Ishikawa (cell line): ENCODE measurements at regions not wholly inside any gene's neighbourhood (a gene's known extent, or its start where the extent isn't known, plus 50 kb on each side); places are given as distances from the start of the nearest gene placed in this dataset.

Experiments
- CREB1 ChIP-seq: IDR thresholded peaks from 2 replicates; pipeline ENCODE4 v1.6.1; 2012; ENCODE audit warnings: low read depth
- EGR1 ChIP-seq: IDR thresholded peaks from 2 replicates; pipeline ENCODE4 v1.6.1; 2012
- EP300 ChIP-seq: IDR thresholded peaks from 2 replicates; pipeline ENCODE4 v1.6.1; 2012; ENCODE audit warnings: borderline replicate concordance
- MAX ChIP-seq: IDR thresholded peaks from 2 replicates; pipeline ENCODE4 v1.6.1; 2012
- RAD21 ChIP-seq: IDR thresholded peaks from 2 replicates; pipeline ENCODE4 v1.6.1; 2012; ENCODE audit warnings: low read depth
- REST ChIP-seq: IDR thresholded peaks from 2 replicates; pipeline ENCODE4 v1.6.1; 2012; ENCODE audit warnings: low read depth, mild to moderate bottlenecking
- TAF1 ChIP-seq: IDR thresholded peaks from 2 replicates; pipeline ENCODE4 v1.6.1; 2012; ENCODE audit warnings: low read depth, mild to moderate bottlenecking
- TCF12 ChIP-seq: IDR thresholded peaks from 2 replicates; pipeline ENCODE4 v1.6.1; 2012; ENCODE audit warnings: low read depth
- TEAD4 ChIP-seq: IDR thresholded peaks from 2 replicates; pipeline ENCODE4 v1.6.1; 2012
- YY1 ChIP-seq: IDR thresholded peaks from 2 replicates; pipeline ENCODE4 v1.6.1; 2012; ENCODE audit warnings: low read depth

- TF ChIP-seq TCF12, result no peak
- TF ChIP-seq TAF1, result no peak
- no peak for TF ChIP-seq RAD21
- no peak for TF ChIP-seq EP300
- TF ChIP-seq REST, result no peak
- no peak for TF ChIP-seq EGR1
- no peak for TF ChIP-seq CREB1
- TF ChIP-seq MAX, result no peak
- no peak for TF ChIP-seq YY1
- no peak for TF ChIP-seq TEAD4
These were observed 387.4 kb downstream of the MATN1 start for GRCh38 chr1:30335997-30336390.
